HepG2 (cell line): ENCODE measurements at regions not wholly inside any gene's neighbourhood (a gene's known extent, or its start where the extent isn't known, plus 50 kb on each side); places are given as distances from the start of the nearest gene placed in this dataset.

Experiments used
- ATAC-seq: fragments of 200-7000 bp; cut with Tn5 transposase; 3 replicates; pipeline ENCODE4 v1.9.1; 2020; ENCODE audit warnings: mild to moderate bottlenecking, moderate library complexity
- BruUV-seq: library from RNA; stranded (reverse); fragments of 400-500 nt; replicated peaks from 2 replicates; lab custom pipeline; 2021; lab: Mats Ljungman, UMichigan
- CTCF ChIA-PET: fragments of 300-600 bp; formaldehyde crosslinking; extraction: SDS; loops from one replicate; lab custom pipeline; 2021; ENCODE audit warnings: low total read pairs, inconsistent platforms, low intra/inter-chr PET ratio; lab: Yijun Ruan, JAX
- POLR2A ChIA-PET: fragments of 350-600 bp; sonication (Branson Sonifier 250); formaldehyde crosslinking; loops from one replicate; lab custom pipeline; 2020; ENCODE audit warnings: antibody characterized with exemption, inconsistent platforms; lab: Yijun Ruan, JAX
- DNase-seq: peaks from one replicate; pipeline ENCODE4 v3.0.0-alpha.2; 2015; ENCODE audit warnings: low spot score
- FAIRE-seq: peaks from 3 replicates; lab custom pipeline; 2011; peaks lifted over from hg19 to GRCh38; lab: Jason Lieb, UNC
- H2AFZ ChIP-seq: one replicate; pipeline ENCODE4 v1.6.1; 2011; ENCODE audit warnings: low read length, inconsistent platforms
- H3K27ac ChIP-seq: fragments of 300-600 bp; 3 replicates; pipeline ENCODE4 v1.8.0; 2011; ENCODE audit warnings: mixed run types, mild to moderate bottlenecking, mixed read lengths, low read length, inconsistent platforms; ENCODE audit not compliant: insufficient read depth; ENCODE audit errors: extremely low read length
- H3K27me3 ChIP-seq, 2 experiments: fragments of 200-600 bp in 1 of 2; 2 replicates in 1 of 2; 3 replicates in 1 of 2; pipeline versions ENCODE4 v1.6.0 to v1.8.0; 2011; ENCODE audit warnings: low read length in 2 of 2, mild to moderate bottlenecking in 2 of 2, moderate library complexity in 2 of 2, inconsistent platforms in 1 of 2; ENCODE audit not compliant: insufficient read depth in 2 of 2, control insufficient read depth in 1 of 2
- H3K36me3 ChIP-seq, 2 experiments: fragments of 200-600 bp in 1 of 2; replicated peaks in 1 of 2; 2 replicates in 1 of 2; 3 replicates in 1 of 2; pipeline versions ENCODE4 v1.5.1 to v1.8.0; 2011; ENCODE audit warnings: low read length in 2 of 2, inconsistent platforms in 1 of 2; ENCODE audit not compliant: insufficient read depth in 2 of 2, control insufficient read depth in 1 of 2
- H3K4me1 ChIP-seq: 2 replicates; pipeline ENCODE4 v1.5.1; 2012; ENCODE audit warnings: low read length, inconsistent platforms; ENCODE audit not compliant: insufficient read depth
- H3K4me2 ChIP-seq: 2 replicates; pipeline ENCODE4 v1.6.0; 2011; ENCODE audit warnings: low read depth, low read length, inconsistent platforms
- H3K4me3 ChIP-seq, 3 experiments: fragments of 200-600 bp in 1 of 3; sonication (generic), shearing (Covaris generic) in 1 of 3; replicated peaks in 1 of 3; 2 replicates each; pipeline ENCODE4 v1.5.1; 2011 to 2016; ENCODE audit warnings: low read length in 3 of 3, inconsistent platforms in 2 of 3, low read depth in 2 of 3, mild to moderate bottlenecking in 2 of 3, control low read depth in 1 of 3, mixed read lengths in 1 of 3; ENCODE audit not compliant: insufficient read depth in 1 of 3
- H3K79me2 ChIP-seq: one replicate; pipeline ENCODE4 v1.6.1; 2011; ENCODE audit warnings: low read length, inconsistent platforms; ENCODE audit not compliant: insufficient read depth
- H3K9ac ChIP-seq: 2 replicates; pipeline ENCODE4 v1.6.0; 2011; ENCODE audit warnings: mild to moderate bottlenecking, low read depth, low read length, inconsistent platforms; ENCODE audit not compliant: insufficient read depth
- H3K9me3 ChIP-seq: 2 replicates; pipeline ENCODE4 v1.5.1; 2012; ENCODE audit warnings: mild to moderate bottlenecking, low read length
- H4K20me1 ChIP-seq: 2 replicates; pipeline ENCODE4 v1.6.0; 2011; ENCODE audit warnings: inconsistent platforms, mild to moderate bottlenecking, low read length, moderate library complexity; ENCODE audit not compliant: insufficient read depth
- CREB3 ChIP-seq: sonication (generic); formaldehyde crosslinking; IDR thresholded peaks from 2 replicates; pipeline ENCODE4 v1.5.0; 2020; ENCODE audit warnings: missing genetic modification reagents
- E2F5 ChIP-seq: sonication (generic); formaldehyde crosslinking; conservative IDR thresholded peaks from 2 replicates; pipeline ENCODE4 v1.4.0; 2020; ENCODE audit warnings: missing genetic modification reagents
- FOSL2 ChIP-seq: sonication (generic); formaldehyde crosslinking; IDR thresholded peaks from 2 replicates; pipeline ENCODE4 v1.4.0; 2020; ENCODE audit warnings: missing genetic modification reagents
- NBN ChIP-seq: fragments of 450-650 bp; conservative IDR thresholded peaks from 2 replicates; pipeline ENCODE4 v1.6.1; 2017
- SNAPC2 ChIP-seq: sonication (generic); formaldehyde crosslinking; IDR thresholded peaks from 2 replicates; pipeline ENCODE4 v1.8.1; 2022; ENCODE audit warnings: mild to moderate bottlenecking, missing genetic modification reagents
- SOX6 ChIP-seq, 2 experiments: fragments of 450-650 bp in 1 of 2; sonication (generic) in 1 of 2; formaldehyde crosslinking in 1 of 2; IDR thresholded peaks; 2 replicates each; pipeline versions ENCODE4 v1.4.0 to v1.6.1; 2017 to 2020; ENCODE audit warnings: antibody characterized with exemption in 1 of 2, mild to moderate bottlenecking in 1 of 2, missing genetic modification reagents in 1 of 2
- WGBS: methylation state at CpG from one replicate; pipeline ENCODE4 v1.1.6; 2017; ENCODE audit warnings: low lambda C conversion rate; 5-methylcytosine and 5-hydroxymethylcytosine counted together
- in situ Hi-C: cut with HindIII; loops from 2 replicates; pipeline ENCODE4 v1.10.0; 2017; ENCODE audit warnings: low pct_unique_long_range_greater_than_20kb; ENCODE audit not compliant: extremely low pct_ligation_motif_present
- intact Hi-C: fragments of 100-400 bp; cut with micrococcal nuclease; formaldehyde crosslinking; loops from one replicate; pipeline ENCODE4 v1.10.0; 2022; ENCODE audit not compliant: unreplicated experiment

GRCh38 chr3:153050978-153051377, 111.0 kb upstream of the RAP2B start (continued):
- TF ChIP-seq CREB3, result no peak

- peak; percentile 31 for DNase-seq
- H3K9me3 ChIP-seq, result no peaks in the 10 kb centered on the region
- no peaks in the 10 kb centered on the region for H3K4me1 ChIP-seq
- in situ Hi-C loops (no loop called here), intact Hi-C loops (no loop called here)
- WGBS, result 39% methylated on average over 6 of the region's 6 CpGs
- H3K79me2 ChIP-seq, result no peaks in the 10 kb centered on the region
- POLR2A ChIA-PET, result no interaction called here
- peak; percentile 26; the same call in 1 of the 3 replicates for ATAC-seq
- no peak for FAIRE-seq
- no peak overlapping the region for H3K4me3 ChIP-seq
- no peak overlapping the region for H3K4me2 ChIP-seq
- no peaks in the 10 kb centered on the region for H4K20me1 ChIP-seq
- H3K27ac ChIP-seq, result no peak overlapping the region
- no TSS peak for BruUV-seq
- no peak overlapping the region for H3K9ac ChIP-seq
- CTCF ChIA-PET, result no interaction called here
- peak; percentile 34; the same call in 1 of the 2 replicates for TF ChIP-seq FOSL2 (CRISPR knock-in tag)
- TF ChIP-seq E2F5 (CRISPR knock-in tag), result no peak
- TF ChIP-seq, all 625 proteins: peak for 1
- no peaks in the 10 kb centered on the region for H3K36me3 ChIP-seq
- no peak overlapping the region for H2AFZ ChIP-seq
- no peaks in the 10 kb centered on the region for H3K27me3 ChIP-seq
Observed at GRCh38 chr3:153051427-153052095, 110.5 kb upstream of the RAP2B start.

GRCh38 chr3:153052096-153052460, 109.9 kb upstream of the RAP2B start:
- 0% methylated on average over 4 of the region's 4 CpGs for WGBS
- Histone ChIP-seq H3K27ac (no peak overlapping the region), H2AFZ (no peak overlapping the region), H4K20me1 (no peaks in the 10 kb centered on the region), H3K27me3 (no peaks in the 10 kb centered on the region), H3K4me1 (no peaks in the 10 kb centered on the region)
- BruUV-seq, result no TSS peak
- TF ChIP-seq SNAPC2 (CRISPR knock-in tag) (no peak), FOSL2 (CRISPR knock-in tag) (peak; percentile 34), NBN (no peak), SOX6 (IDR thresholded peaks at IDR 0.05) (no peak), SOX6 (CRISPR knock-in tag; IDR thresholded peaks at IDR 0.05) (no peak)
- TF ChIP-seq, all 625 proteins: peak for 1
- H3K36me3 ChIP-seq, result no peaks in the 10 kb centered on the region
- H3K79me2 ChIP-seq, result no peaks in the 10 kb centered on the region
- H3K4me3 ChIP-seq, result no peak overlapping the region
- ATAC-seq (no peak), FAIRE-seq (no peak), DNase-seq (peak; percentile 6)
- intact Hi-C loops, result no loop called here
- H3K9me3 ChIP-seq, result no peaks in the 10 kb centered on the region
- in situ Hi-C loops, result no loop called here
- ChIA-PET CTCF (no interaction called here), POLR2A (no interaction called here)
- H3K4me2 ChIP-seq, result no peak overlapping the region
- no peak overlapping the region for H3K9ac ChIP-seq
